Esophagus squamous epithelium (tissue), 5 donors: ENCODE measurements at regions not wholly inside any gene's neighbourhood (a gene's known extent, or its start where the extent isn't known, plus 50 kb on each side); places are given as distances from the start of the nearest gene placed in this dataset.

Source experiments
- DNase-seq: peaks from one replicate; lab custom pipeline; 2025; lab: John Stamatoyannopoulos, UW
- H3K27ac ChIP-seq, 4 donors: fragments of 200-600 bp; sonication (generic); one replicate each; pipeline ENCODE4 v1.5.1; 2016 to 2019; ENCODE audit warnings: mild to moderate bottlenecking in 1 of 4
- H3K27me3 ChIP-seq, 4 donors: fragments of 200-600 bp; sonication (generic); 1 replicate in 3 of 4; 2 replicates in 1 of 4; pipeline versions ENCODE4 v1.5.1 to v1.6.0; 2017 to 2021; ENCODE audit warnings: antibody characterized with exemption in 1 of 4
- H3K36me3 ChIP-seq, 3 donors: fragments of 200-600 bp; sonication (generic); one replicate each; pipeline ENCODE4 v1.5.1; 2016 to 2019
- H3K4me1 ChIP-seq, 3 donors: fragments of 200-600 bp; sonication (generic); one replicate each; pipeline ENCODE4 v1.5.1; 2017 to 2019
- H3K4me3 ChIP-seq, 4 donors: fragments of 200-600 bp; sonication (generic); 1 replicate in 3 of 4; 2 replicates in 1 of 4; pipeline ENCODE4 v1.5.1; 2016 to 2019; ENCODE audit warnings: mild to moderate bottlenecking in 2 of 4, moderate library complexity in 1 of 4
- H3K9me3 ChIP-seq, 3 donors: fragments of 200-600 bp; sonication (generic); one replicate each; pipeline ENCODE4 v1.5.1; 2016 to 2019
- CTCF ChIP-seq, 6 experiments: fragments of 450-650 bp in 4 of 6; fragments of 200-600 bp in 2 of 6; sonication (generic) in 2 of 6; IDR thresholded peaks; one replicate each; pipeline ENCODE4 v1.5.1; 2016 to 2019; ENCODE audit warnings: antibody characterized with exemption in 6 of 6, mild to moderate bottlenecking in 4 of 6, moderate library complexity in 4 of 6
- POLR2A ChIP-seq, 4 donors: fragments of 450-650 bp; IDR thresholded peaks; one replicate each; pipeline ENCODE4 v1.6.1; 2017; ENCODE audit warnings: antibody characterized with exemption in 4 of 4, mild to moderate bottlenecking in 4 of 4, moderate library complexity in 3 of 4
- WGBS, 2 donors: methylation state at CpG; one replicate each; pipeline ENCODE4 v1.1.5; 2018; 5-methylcytosine and 5-hydroxymethylcytosine counted together
- intact Hi-C: fragments of 100-400 bp; cut with DNase I; formaldehyde crosslinking; loops from one replicate; pipeline ENCODE4 v1.15.0; 2022
- donor health status: DM: yes; HTN: yes; CAD: no.

- Histone ChIP-seq H3K27ac (no peak overlapping the region), H3K36me3 (no peaks in the 10 kb centered on the region), H3K4me3 (no peak overlapping the region), H3K4me1 (no peaks in the 10 kb centered on the region), H3K27me3 (peaks cover 0 to 68% (median 0%) of the 10 kb centered on the region in 4 donors), H3K9me3 (no peaks in the 10 kb centered on the region)
- DNase-seq, result no peak
- 80 to 83% methylated on average over 3 to 8 of the region's 16 CpGs for WGBS, 2 donors
- intact Hi-C loops, result no loop called here
- no peak for TF ChIP-seq POLR2A (IDR thresholded peaks at IDR 0.05)
- no peak for TF ChIP-seq CTCF (IDR thresholded peaks at IDR 0.05)
Observed at GRCh38 chr1:2918441-2918840, 102.8 kb upstream of the ACTRT2 start.

- Histone ChIP-seq H3K27ac (no peak overlapping the region), H3K27me3 (peaks cover 0 to 74% (median 0%) of the 10 kb centered on the region in 4 donors), H3K36me3 (no peaks in the 10 kb centered on the region), H3K4me1 (no peaks in the 10 kb centered on the region), H3K4me3 (no peak overlapping the region), H3K9me3 (no peaks in the 10 kb centered on the region)
- TF ChIP-seq CTCF (IDR thresholded peaks at IDR 0.05) (no peak), POLR2A (IDR thresholded peaks at IDR 0.05) (no peak)
- DNase-seq, result no peak
- 77 to 86% methylated on average over 2 to 10 of the region's 17 CpGs for WGBS, 2 donors
- intact Hi-C loops, result no loop called here
Observed at GRCh38 chr1:2919841-2920240, 101.4 kb upstream of the ACTRT2 start.

GRCh38 chr1:2920421-2921015 lies 100.7 kb upstream of the ACTRT2 start:
- Histone ChIP-seq H3K4me3 (no peak overlapping the region), H3K4me1 (no peaks in the 10 kb centered on the region), H3K9me3 (no peaks in the 10 kb centered on the region), H3K27ac (no peak overlapping the region), H3K27me3 (peaks cover 0 to 81% (median 0%) of the 10 kb centered on the region in 4 donors), H3K36me3 (no peaks in the 10 kb centered on the region)
- intact Hi-C loops, result no loop called here
- TF ChIP-seq CTCF (IDR thresholded peaks at IDR 0.05) (no peak), POLR2A (IDR thresholded peaks at IDR 0.05) (no peak)
- 55 to 65% methylated on average over 4 to 6 of the region's 14 CpGs for WGBS, 2 donors
- no peak for DNase-seq

- no peak overlapping the region for H3K4me3 ChIP-seq
- no peak for TF ChIP-seq POLR2A (IDR thresholded peaks at IDR 0.05)
- peak in 5 of 6 experiments; percentile 45 to 72 (median 59) for TF ChIP-seq CTCF (IDR thresholded peaks at IDR 0.05)
- 56 to 59% methylated on average over 9 to 11 of the region's 27 CpGs for WGBS, 2 donors
- no peaks in the 10 kb centered on the region for H3K36me3 ChIP-seq
- no peak overlapping the region for H3K27ac ChIP-seq
- intact Hi-C loops, result no loop called here
- H3K9me3 ChIP-seq, result no peaks in the 10 kb centered on the region
- no peak for DNase-seq
- H3K27me3 ChIP-seq, result peaks cover 0 to 96% (median 0%) of the 10 kb centered on the region in 4 donors
- no peaks in the 10 kb centered on the region for H3K4me1 ChIP-seq
Observed at GRCh38 chr1:2921970-2922686, 99.1 kb upstream of the ACTRT2 start.

GRCh38 chr1:2923351-2923750 lies 97.9 kb upstream of the ACTRT2 start:
- H3K4me1 ChIP-seq, result no peaks in the 10 kb centered on the region
- 53 to 79% methylated on average over 4 to 8 of the region's 21 CpGs for WGBS, 2 donors
- DNase-seq, result no peak
- no peak overlapping the region for H3K27ac ChIP-seq
- H3K27me3 ChIP-seq, result peaks cover 0 to 98% (median 0%) of the 10 kb centered on the region in 4 donors
- intact Hi-C loops, result no loop called here
- H3K36me3 ChIP-seq, result no peaks in the 10 kb centered on the region
- H3K9me3 ChIP-seq, result no peaks in the 10 kb centered on the region
- TF ChIP-seq CTCF (IDR thresholded peaks at IDR 0.05), result no peak
- no peak for TF ChIP-seq POLR2A (IDR thresholded peaks at IDR 0.05)
- H3K4me3 ChIP-seq, result no peak overlapping the region
